Breast epithelium (tissue), 4 donors: ENCODE measurements at regions not wholly inside any gene's neighbourhood (a gene's known extent, or its start where the extent isn't known, plus 50 kb on each side); places are given as distances from the start of the nearest gene placed in this dataset.

Source experiments
- DNase-seq, 2 donors: peaks; one replicate each; pipeline ENCODE4 v3.0.0-alpha.2; 2019; ENCODE audit warnings: low spot score in 2 of 2
- H3K27ac ChIP-seq, 2 donors: fragments of 200-600 bp; sonication (generic) in 1 of 2; one replicate each; pipeline ENCODE4 v1.5.1; 2016 to 2019; ENCODE audit warnings: mild to moderate bottlenecking in 1 of 2
- H3K27me3 ChIP-seq, 2 donors: fragments of 200-600 bp; sonication (generic) in 1 of 2; one replicate each; pipeline versions ENCODE4 v1.5.1 to v1.6.0; 2017 to 2019; ENCODE audit warnings: control low read depth in 1 of 2, mild to moderate bottlenecking in 1 of 2
- H3K36me3 ChIP-seq: fragments of 200-600 bp; one replicate; pipeline ENCODE4 v1.5.1; 2019
- H3K4me1 ChIP-seq, 2 donors: fragments of 200-600 bp; sonication (generic); one replicate each; pipeline ENCODE4 v1.5.1; 2016 to 2019; ENCODE audit warnings: control low read depth in 1 of 2
- H3K4me3 ChIP-seq, 3 donors: fragments of 200-600 bp; sonication (generic); 1 replicate in 2 of 3; 2 replicates in 1 of 3; pipeline ENCODE4 v1.5.1; 2016 to 2019; ENCODE audit warnings: mild to moderate bottlenecking in 3 of 3, moderate library complexity in 2 of 3
- H3K9me3 ChIP-seq, 2 donors: fragments of 200-600 bp; sonication (generic) in 1 of 2; one replicate each; pipeline ENCODE4 v1.5.1; 2016 to 2019; ENCODE audit warnings: control low read depth in 1 of 2
- POLR2A ChIP-seq: fragments of 450-650 bp; IDR thresholded peaks from one replicate; pipeline ENCODE4 v1.6.1; 2016; ENCODE audit warnings: antibody characterized with exemption, mild to moderate bottlenecking, moderate library complexity
- POLR2AphosphoS5 ChIP-seq, 3 donors: sonication (generic); formaldehyde crosslinking; IDR thresholded peaks; one replicate each; pipeline ENCODE4 v1.6.1; 2017; ENCODE audit warnings: antibody characterized with exemption in 3 of 3
- intact Hi-C: fragments of 100-400 bp; cut with DNase I; formaldehyde crosslinking; loops from one replicate; pipeline ENCODE4 v1.15.1; 2023; ENCODE audit warnings: low total_unique reads
- TF ChIP-seq, protein P1 (sequence below), 3 donors: fragments of 450-650 bp; IDR thresholded peaks; one replicate each; pipeline ENCODE4 v1.5.1; 2016 to 2017; ENCODE audit warnings: antibody characterized with exemption in 3 of 3, mild to moderate bottlenecking in 3 of 3, moderate library complexity in 3 of 3

DNA sequence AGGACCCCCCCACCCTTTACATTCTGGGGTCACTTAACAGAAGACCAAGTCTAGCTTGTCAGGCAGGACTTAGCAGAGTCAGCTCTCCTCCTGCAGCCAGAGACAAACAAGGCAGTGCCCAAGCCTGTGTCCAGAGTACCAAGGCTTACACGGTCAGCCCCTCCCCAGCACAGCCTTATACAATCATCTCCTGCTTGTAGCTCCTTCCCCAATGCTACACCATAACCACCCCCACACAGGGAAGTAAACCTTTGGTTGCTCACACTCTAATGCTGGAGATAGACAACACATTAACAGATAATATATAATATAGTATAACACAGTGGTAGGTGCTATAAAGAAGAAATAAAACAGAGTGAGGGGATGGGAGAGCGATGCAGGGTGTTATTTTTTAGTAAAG, 175.4 kb upstream of the PWP1 start:
- intact Hi-C loops: no loop called here
- no peaks in the 10 kb centered on the region for H3K36me3 ChIP-seq
- no peak for DNase-seq
- H3K27me3 ChIP-seq: no peaks in the 10 kb centered on the region
- no peaks in the 10 kb centered on the region for H3K4me1 ChIP-seq
- TF ChIP-seq, protein P1, sequence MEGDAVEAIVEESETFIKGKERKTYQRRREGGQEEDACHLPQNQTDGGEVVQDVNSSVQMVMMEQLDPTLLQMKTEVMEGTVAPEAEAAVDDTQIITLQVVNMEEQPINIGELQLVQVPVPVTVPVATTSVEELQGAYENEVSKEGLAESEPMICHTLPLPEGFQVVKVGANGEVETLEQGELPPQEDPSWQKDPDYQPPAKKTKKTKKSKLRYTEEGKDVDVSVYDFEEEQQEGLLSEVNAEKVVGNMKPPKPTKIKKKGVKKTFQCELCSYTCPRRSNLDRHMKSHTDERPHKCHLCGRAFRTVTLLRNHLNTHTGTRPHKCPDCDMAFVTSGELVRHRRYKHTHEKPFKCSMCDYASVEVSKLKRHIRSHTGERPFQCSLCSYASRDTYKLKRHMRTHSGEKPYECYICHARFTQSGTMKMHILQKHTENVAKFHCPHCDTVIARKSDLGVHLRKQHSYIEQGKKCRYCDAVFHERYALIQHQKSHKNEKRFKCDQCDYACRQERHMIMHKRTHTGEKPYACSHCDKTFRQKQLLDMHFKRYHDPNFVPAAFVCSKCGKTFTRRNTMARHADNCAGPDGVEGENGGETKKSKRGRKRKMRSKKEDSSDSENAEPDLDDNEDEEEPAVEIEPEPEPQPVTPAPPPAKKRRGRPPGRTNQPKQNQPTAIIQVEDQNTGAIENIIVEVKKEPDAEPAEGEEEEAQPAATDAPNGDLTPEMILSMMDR (IDR thresholded peaks at IDR 0.05): no peak
- no peak for TF ChIP-seq POLR2A
- TF ChIP-seq POLR2AphosphoS5 (IDR thresholded peaks at IDR 0.05): no peak
- H3K9me3 ChIP-seq: no peaks in the 10 kb centered on the region
- H3K27ac ChIP-seq: no peak overlapping the region
- no peak overlapping the region for H3K4me3 ChIP-seq

- H3K4me3 ChIP-seq: no peak overlapping the region
- H3K27me3 ChIP-seq: no peaks in the 10 kb centered on the region
- no peaks in the 10 kb centered on the region for H3K36me3 ChIP-seq
- intact Hi-C loops: no loop called here
- H3K4me1 ChIP-seq: no peaks in the 10 kb centered on the region
- H3K27ac ChIP-seq: no peak overlapping the region
- no peak for DNase-seq
- no peak for TF ChIP-seq POLR2A
- no peak for TF ChIP-seq POLR2AphosphoS5 (IDR thresholded peaks at IDR 0.05)
- H3K9me3 ChIP-seq: no peaks in the 10 kb centered on the region
These were observed 174.3 kb upstream of the PWP1 start for GRCh38 chr12:107511292-107511691.

- Histone ChIP-seq H3K27ac (no peak overlapping the region), H3K9me3 (no peaks in the 10 kb centered on the region), H3K36me3 (no peaks in the 10 kb centered on the region), H3K4me3 (no peak overlapping the region), H3K27me3 (no peaks in the 10 kb centered on the region), H3K4me1 (no peaks in the 10 kb centered on the region)
- intact Hi-C loops: no loop called here
- DNase-seq: no peak
- TF ChIP-seq POLR2AphosphoS5 (IDR thresholded peaks at IDR 0.05): no peak
- TF ChIP-seq, protein P1 (IDR thresholded peaks at IDR 0.05): no peak
- no peak for TF ChIP-seq POLR2A
These were observed 173.2 kb upstream of the PWP1 start for GRCh38 chr12:107512391-107512790.

DNA sequence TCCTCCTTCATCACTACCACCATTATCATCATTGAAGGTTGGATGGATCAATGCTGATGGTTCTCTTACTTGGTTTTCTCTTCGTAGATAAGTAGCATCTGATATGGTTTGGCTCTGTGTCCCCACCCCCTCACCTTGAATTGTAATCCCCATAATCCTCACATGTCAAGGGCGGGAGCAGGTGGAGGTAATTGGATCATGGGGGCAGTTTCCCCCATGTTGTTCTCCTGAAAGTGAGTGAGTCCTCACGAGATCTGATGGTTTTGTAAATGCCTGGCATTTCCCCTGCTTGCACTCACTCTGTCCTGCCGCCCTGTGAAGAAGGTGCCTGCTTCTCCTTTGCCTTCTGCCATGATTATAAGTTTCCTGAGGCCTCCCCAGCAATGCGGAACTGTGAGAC, 172.4 kb upstream of the PWP1 start:
- no peaks in the 10 kb centered on the region for H3K4me1 ChIP-seq
- no peaks in the 10 kb centered on the region for H3K9me3 ChIP-seq
- no peaks in the 10 kb centered on the region for H3K27me3 ChIP-seq
- H3K27ac ChIP-seq: no peak overlapping the region
- intact Hi-C loops: no loop called here
- TF ChIP-seq POLR2A (no peak), POLR2AphosphoS5 (IDR thresholded peaks at IDR 0.05) (no peak)
- TF ChIP-seq, protein P1 (IDR thresholded peaks at IDR 0.05): no peak
- DNase-seq: no peak
- H3K4me3 ChIP-seq: no peak overlapping the region
- H3K36me3 ChIP-seq: no peaks in the 10 kb centered on the region

DNA sequence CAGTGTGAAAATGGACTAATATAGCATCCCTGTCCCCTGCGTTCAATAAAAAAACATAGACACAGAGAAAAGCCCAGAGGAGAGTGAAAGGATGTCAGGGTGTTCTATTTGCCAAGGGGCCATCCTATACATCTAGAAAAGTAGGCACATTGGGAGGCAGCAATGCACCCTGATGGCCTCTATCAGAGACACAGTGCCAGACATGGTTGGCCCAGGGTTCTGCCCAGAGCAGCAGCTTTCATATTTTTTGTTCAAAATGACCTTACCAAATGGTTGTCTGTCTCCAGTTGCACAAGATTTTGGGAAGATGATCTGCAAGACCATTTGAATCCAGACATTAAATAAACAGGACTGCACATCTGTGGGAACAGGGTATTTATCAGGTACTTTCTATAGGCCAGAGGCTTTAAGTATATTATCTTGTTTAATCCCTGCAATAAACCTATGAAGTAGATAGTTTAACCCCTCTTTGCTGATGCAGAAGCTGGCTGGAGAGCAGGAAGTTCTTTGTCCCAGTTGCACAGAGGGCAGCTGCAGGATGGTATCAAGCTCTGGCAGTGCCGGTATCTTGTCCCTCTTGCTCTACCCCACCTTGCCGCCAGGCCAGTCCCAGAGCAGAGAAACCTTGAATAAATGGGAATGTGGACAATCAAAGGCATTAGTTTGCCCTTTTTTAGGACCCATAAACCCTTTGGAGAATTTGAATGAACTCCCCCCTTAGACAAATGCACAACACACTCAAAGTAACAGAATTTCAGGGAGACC, 171.8 kb upstream of the PWP1 start:
- TF ChIP-seq POLR2A: no peak
- no peak for TF ChIP-seq POLR2AphosphoS5 (IDR thresholded peaks at IDR 0.05)
- TF ChIP-seq, protein P1 (IDR thresholded peaks at IDR 0.05): no peak
- no peaks in the 10 kb centered on the region for H3K27me3 ChIP-seq
- no peaks in the 10 kb centered on the region for H3K9me3 ChIP-seq
- no peak overlapping the region for H3K27ac ChIP-seq
- H3K4me1 ChIP-seq: no peaks in the 10 kb centered on the region
- no peak for DNase-seq
- no peaks in the 10 kb centered on the region for H3K36me3 ChIP-seq
- intact Hi-C loops: no loop called here
- H3K4me3 ChIP-seq: no peak overlapping the region
